HepG2 (cell line): ENCODE measurements at regions not wholly inside any gene's neighbourhood (a gene's known extent, or its start where the extent isn't known, plus 50 kb on each side); places are given as distances from the start of the nearest gene placed in this dataset.

Experiments
- ATAC-seq: fragments of 200-7000 bp; cut with Tn5 transposase; 3 replicates; pipeline ENCODE4 v1.9.1; 2020; ENCODE audit warnings: mild to moderate bottlenecking, moderate library complexity
- BruUV-seq: library from RNA; stranded (reverse); fragments of 400-500 nt; replicated peaks from 2 replicates; lab custom pipeline; 2021; lab: Mats Ljungman, UMichigan
- CTCF ChIA-PET: fragments of 300-600 bp; formaldehyde crosslinking; extraction: SDS; loops from one replicate; lab custom pipeline; 2021; ENCODE audit warnings: low total read pairs, inconsistent platforms, low intra/inter-chr PET ratio; lab: Yijun Ruan, JAX
- POLR2A ChIA-PET: fragments of 350-600 bp; sonication (Branson Sonifier 250); formaldehyde crosslinking; loops from one replicate; lab custom pipeline; 2020; ENCODE audit warnings: antibody characterized with exemption, inconsistent platforms; lab: Yijun Ruan, JAX
- DNase-seq: peaks from one replicate; pipeline ENCODE4 v3.0.0-alpha.2; 2015; ENCODE audit warnings: low spot score
- FAIRE-seq: peaks from 3 replicates; lab custom pipeline; 2011; peaks lifted over from hg19 to GRCh38; lab: Jason Lieb, UNC
- H2AFZ ChIP-seq: one replicate; pipeline ENCODE4 v1.6.1; 2011; ENCODE audit warnings: low read length, inconsistent platforms
- H3K27ac ChIP-seq: fragments of 300-600 bp; 3 replicates; pipeline ENCODE4 v1.8.0; 2011; ENCODE audit warnings: mixed run types, mild to moderate bottlenecking, mixed read lengths, low read length, inconsistent platforms; ENCODE audit not compliant: insufficient read depth; ENCODE audit errors: extremely low read length
- H3K27me3 ChIP-seq, 2 experiments: fragments of 200-600 bp in 1 of 2; 2 replicates in 1 of 2; 3 replicates in 1 of 2; pipeline versions ENCODE4 v1.6.0 to v1.8.0; 2011; ENCODE audit warnings: low read length in 2 of 2, mild to moderate bottlenecking in 2 of 2, moderate library complexity in 2 of 2, inconsistent platforms in 1 of 2; ENCODE audit not compliant: insufficient read depth in 2 of 2, control insufficient read depth in 1 of 2
- H3K36me3 ChIP-seq, 2 experiments: fragments of 200-600 bp in 1 of 2; replicated peaks in 1 of 2; 2 replicates in 1 of 2; 3 replicates in 1 of 2; pipeline versions ENCODE4 v1.5.1 to v1.8.0; 2011; ENCODE audit warnings: low read length in 2 of 2, inconsistent platforms in 1 of 2; ENCODE audit not compliant: insufficient read depth in 2 of 2, control insufficient read depth in 1 of 2
- H3K4me1 ChIP-seq: 2 replicates; pipeline ENCODE4 v1.5.1; 2012; ENCODE audit warnings: low read length, inconsistent platforms; ENCODE audit not compliant: insufficient read depth
- H3K4me2 ChIP-seq: 2 replicates; pipeline ENCODE4 v1.6.0; 2011; ENCODE audit warnings: low read depth, low read length, inconsistent platforms
- H3K4me3 ChIP-seq, 3 experiments: fragments of 200-600 bp in 1 of 3; sonication (generic), shearing (Covaris generic) in 1 of 3; replicated peaks in 1 of 3; 2 replicates each; pipeline ENCODE4 v1.5.1; 2011 to 2016; ENCODE audit warnings: low read length in 3 of 3, inconsistent platforms in 2 of 3, low read depth in 2 of 3, mild to moderate bottlenecking in 2 of 3, control low read depth in 1 of 3, mixed read lengths in 1 of 3; ENCODE audit not compliant: insufficient read depth in 1 of 3
- H3K79me2 ChIP-seq: one replicate; pipeline ENCODE4 v1.6.1; 2011; ENCODE audit warnings: low read length, inconsistent platforms; ENCODE audit not compliant: insufficient read depth
- H3K9ac ChIP-seq: 2 replicates; pipeline ENCODE4 v1.6.0; 2011; ENCODE audit warnings: mild to moderate bottlenecking, low read depth, low read length, inconsistent platforms; ENCODE audit not compliant: insufficient read depth
- H3K9me3 ChIP-seq: 2 replicates; pipeline ENCODE4 v1.5.1; 2012; ENCODE audit warnings: mild to moderate bottlenecking, low read length
- H4K20me1 ChIP-seq: 2 replicates; pipeline ENCODE4 v1.6.0; 2011; ENCODE audit warnings: inconsistent platforms, mild to moderate bottlenecking, low read length, moderate library complexity; ENCODE audit not compliant: insufficient read depth
- GZF1 ChIP-seq: sonication (generic); formaldehyde crosslinking; IDR thresholded peaks from 2 replicates; pipeline ENCODE4 v1.5.1; 2020; ENCODE audit warnings: mild to moderate bottlenecking, missing genetic modification reagents
- HNF1B ChIP-seq: sonication (generic); formaldehyde crosslinking; IDR thresholded peaks from 2 replicates; pipeline ENCODE4 v1.5.1; 2020; ENCODE audit warnings: mild to moderate bottlenecking, moderate library complexity, missing genetic modification reagents
- HNRNPK ChIP-seq: fragments of 200-400 bp; formaldehyde crosslinking; IDR thresholded peaks from 2 replicates; pipeline ENCODE4 v1.6.1; 2018; ENCODE audit warnings: low read length, low read depth, moderate library complexity, mild to moderate bottlenecking; ENCODE audit not compliant: poor library complexity, severe bottlenecking
- IKZF4 ChIP-seq: sonication (generic); formaldehyde crosslinking; IDR thresholded peaks from 2 replicates; pipeline ENCODE4 v1.5.1; 2020; ENCODE audit warnings: borderline replicate concordance, mild to moderate bottlenecking, low read depth, missing genetic modification reagents; ENCODE audit errors: not compliant biosample characterization
- KDM1A ChIP-seq: IDR thresholded peaks from 2 replicates; pipeline ENCODE4 v1.6.1; 2016; ENCODE audit warnings: missing compliant biosample characterization
- NAIF1 ChIP-seq: sonication (generic); formaldehyde crosslinking; IDR thresholded peaks from 2 replicates; pipeline ENCODE4 v1.5.0; 2020; ENCODE audit warnings: mild to moderate bottlenecking, missing genetic modification reagents, borderline replicate concordance
- PBX2 ChIP-seq: IDR thresholded peaks from 2 replicates; pipeline ENCODE4 v1.6.1; 2016; ENCODE audit warnings: control low read depth
- SMYD3 ChIP-seq: sonication (generic); formaldehyde crosslinking; IDR thresholded peaks from 2 replicates; pipeline ENCODE4 v1.8.1; 2023; ENCODE audit warnings: mild to moderate bottlenecking, missing genetic modification reagents
- SNAPC2 ChIP-seq: sonication (generic); formaldehyde crosslinking; IDR thresholded peaks from 2 replicates; pipeline ENCODE4 v1.8.1; 2022; ENCODE audit warnings: mild to moderate bottlenecking, missing genetic modification reagents
- ZFP37 ChIP-seq: sonication (generic); formaldehyde crosslinking; IDR thresholded peaks from 2 replicates; pipeline ENCODE4 v1.4.0; 2020; ENCODE audit warnings: missing genetic modification reagents, borderline replicate concordance
- ZNF224 ChIP-seq: sonication (generic); formaldehyde crosslinking; IDR thresholded peaks from 2 replicates; pipeline ENCODE4 v1.5.0; 2020; ENCODE audit warnings: mild to moderate bottlenecking, missing genetic modification reagents
- ZNF607 ChIP-seq: sonication (generic); formaldehyde crosslinking; IDR thresholded peaks from 2 replicates; pipeline ENCODE4 v1.5.1; 2020; ENCODE audit warnings: missing genetic modification reagents, mild to moderate bottlenecking, borderline replicate concordance
- WGBS: methylation state at CpG from one replicate; pipeline ENCODE4 v1.1.6; 2017; ENCODE audit warnings: low lambda C conversion rate; 5-methylcytosine and 5-hydroxymethylcytosine counted together
- in situ Hi-C: cut with HindIII; loops from 2 replicates; pipeline ENCODE4 v1.10.0; 2017; ENCODE audit warnings: low pct_unique_long_range_greater_than_20kb; ENCODE audit not compliant: extremely low pct_ligation_motif_present
- intact Hi-C: fragments of 100-400 bp; cut with micrococcal nuclease; formaldehyde crosslinking; loops from one replicate; pipeline ENCODE4 v1.10.0; 2022; ENCODE audit not compliant: unreplicated experiment
- TF ChIP-seq, protein P1 (sequence below): sonication (generic); formaldehyde crosslinking; IDR thresholded peaks from 2 replicates; pipeline ENCODE4 v1.9.0; 2022; ENCODE audit warnings: low read depth, missing genetic modification reagents

DNA sequence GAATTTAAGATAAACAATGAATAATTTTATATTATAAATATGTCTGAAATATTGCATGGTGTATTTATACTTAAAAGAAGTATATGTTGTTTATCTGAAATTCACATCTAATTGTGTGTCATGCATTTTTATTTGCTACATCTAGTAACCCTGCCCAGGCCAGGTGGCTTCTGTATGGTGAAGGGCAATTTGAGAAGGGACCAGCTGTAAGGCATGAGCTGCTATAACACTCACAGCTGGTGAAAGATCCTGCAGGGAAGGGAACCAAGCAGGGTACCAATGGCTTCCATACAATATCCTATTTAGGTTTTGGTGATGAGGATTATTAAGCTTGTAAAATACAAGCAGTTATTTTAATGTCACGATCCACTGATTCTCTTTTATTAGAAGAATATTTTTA, 921.8 kb upstream of the GJE1 start:
- no peak overlapping the region for H2AFZ ChIP-seq
- TF ChIP-seq SMYD3 (CRISPR knock-in tag) (no peak), PBX2 (CRISPR knock-in tag) (no peak), ZNF607 (no peak), HNRNPK (peak; percentile 45)
- TF ChIP-seq, all 625 proteins: peak for 1
- H3K9me3 ChIP-seq, result peaks cover 16% of the 10 kb centered on the region; the same call in 1 of the 2 replicates
- no peak overlapping the region for H3K4me3 ChIP-seq
- no peaks in the 10 kb centered on the region for H3K36me3 ChIP-seq
- no peak overlapping the region for H3K27ac ChIP-seq
- no peaks in the 10 kb centered on the region for H3K27me3 ChIP-seq
- intact Hi-C loops, result no loop called here
- in situ Hi-C loops, result no loop called here
- H4K20me1 ChIP-seq, result no peaks in the 10 kb centered on the region
- no peak overlapping the region for H3K9ac ChIP-seq
- DNase-seq (no peak), FAIRE-seq (no peak), ATAC-seq (no peak)
- H3K79me2 ChIP-seq, result no peaks in the 10 kb centered on the region
- no peak overlapping the region for H3K4me2 ChIP-seq
- 0% methylated on average over 1 of the region's 1 CpG for WGBS
- ChIA-PET POLR2A (no interaction called here), CTCF (no interaction called here)
- no TSS peak for BruUV-seq
- no peaks in the 10 kb centered on the region for H3K4me1 ChIP-seq

DNA sequence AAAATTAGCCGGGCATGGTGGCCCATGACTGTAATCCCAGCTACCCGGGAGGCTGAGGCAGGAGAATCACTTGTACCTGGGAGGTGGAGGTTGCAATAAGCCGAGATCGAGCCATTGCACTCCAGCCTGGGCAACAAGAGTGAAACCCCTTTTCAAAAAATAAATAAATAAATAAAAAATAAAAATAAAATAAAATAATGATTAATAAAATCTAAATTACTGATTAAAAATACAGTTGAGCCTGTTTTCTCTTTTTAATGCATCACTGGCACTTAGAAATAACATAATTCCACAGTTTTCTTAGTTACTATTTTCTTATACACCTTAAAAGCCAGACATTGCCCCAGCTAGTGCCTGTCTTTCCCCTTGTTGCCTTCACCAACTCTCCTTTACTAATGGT, 922.8 kb upstream of the GJE1 start:
- ChIA-PET POLR2A (no interaction called here), CTCF (no interaction called here)
- Histone ChIP-seq H3K9ac (no peak overlapping the region), H3K4me3 (no peak overlapping the region), H3K27me3 (no peaks in the 10 kb centered on the region), H3K27ac (no peak overlapping the region), H3K4me2 (no peak overlapping the region), H3K4me1 (no peaks in the 10 kb centered on the region), H2AFZ (no peak overlapping the region), H3K79me2 (no peaks in the 10 kb centered on the region), H4K20me1 (no peaks in the 10 kb centered on the region), H3K9me3 (peaks cover 16% of the 10 kb centered on the region; the same call in 1 of the 2 replicates), H3K36me3 (no peaks in the 10 kb centered on the region)
- ATAC-seq (no peak), DNase-seq (no peak), FAIRE-seq (no peak)
- in situ Hi-C loops, result no loop called here
- no TSS peak for BruUV-seq
- intact Hi-C loops, result no loop called here
- WGBS, result 21% methylated on average over 4 of the region's 4 CpGs
- TF ChIP-seq ZNF224, result no peak
- TF ChIP-seq, protein P1, sequence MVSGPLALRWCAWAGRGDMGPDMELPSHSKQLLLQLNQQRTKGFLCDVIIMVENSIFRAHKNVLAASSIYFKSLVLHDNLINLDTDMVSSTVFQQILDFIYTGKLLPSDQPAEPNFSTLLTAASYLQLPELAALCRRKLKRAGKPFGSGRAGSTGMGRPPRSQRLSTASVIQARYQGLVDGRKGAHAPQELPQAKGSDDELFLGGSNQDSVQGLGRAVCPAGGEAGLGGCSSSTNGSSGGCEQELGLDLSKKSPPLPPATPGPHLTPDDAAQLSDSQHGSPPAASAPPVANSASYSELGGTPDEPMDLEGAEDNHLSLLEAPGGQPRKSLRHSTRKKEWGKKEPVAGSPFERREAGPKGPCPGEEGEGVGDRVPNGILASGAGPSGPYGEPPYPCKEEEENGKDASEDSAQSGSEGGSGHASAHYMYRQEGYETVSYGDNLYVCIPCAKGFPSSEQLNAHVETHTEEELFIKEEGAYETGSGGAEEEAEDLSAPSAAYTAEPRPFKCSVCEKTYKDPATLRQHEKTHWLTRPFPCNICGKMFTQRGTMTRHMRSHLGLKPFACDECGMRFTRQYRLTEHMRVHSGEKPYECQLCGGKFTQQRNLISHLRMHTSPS (CRISPR knock-in tag), result no peak
- no peak for TF ChIP-seq SNAPC2 (CRISPR knock-in tag)
- no peak for TF ChIP-seq ZFP37 (CRISPR knock-in tag)
- TF ChIP-seq IKZF4, result no peak
- TF ChIP-seq GZF1 (CRISPR knock-in tag), result no peak
- no peak for TF ChIP-seq HNF1B (CRISPR knock-in tag)
- no peak for TF ChIP-seq KDM1A
- no peak for TF ChIP-seq NAIF1 (CRISPR knock-in tag)
